Fibroblast of villous mesenchyme (primary cell): ENCODE measurements at regions not wholly inside any gene's neighbourhood (a gene's known extent, or its start where the extent isn't known, plus 50 kb on each side); places are given as distances from the start of the nearest gene placed in this dataset.

Experiments
- DNase-seq: peaks from one replicate; pipeline ENCODE4 v3.0.0-alpha.2; 2010; ENCODE audit warnings: low read depth
- H3K4me3 ChIP-seq: 2 replicates; pipeline ENCODE4 v1.5.1; 2011; ENCODE audit warnings: low read depth, mild to moderate bottlenecking, low read length
- TF ChIP-seq, protein P1 (sequence below): IDR thresholded peaks from 2 replicates; pipeline ENCODE4 v1.5.1; 2012; ENCODE audit warnings: low read depth, mild to moderate bottlenecking, low read length; ENCODE audit not compliant: insufficient read depth

DNA sequence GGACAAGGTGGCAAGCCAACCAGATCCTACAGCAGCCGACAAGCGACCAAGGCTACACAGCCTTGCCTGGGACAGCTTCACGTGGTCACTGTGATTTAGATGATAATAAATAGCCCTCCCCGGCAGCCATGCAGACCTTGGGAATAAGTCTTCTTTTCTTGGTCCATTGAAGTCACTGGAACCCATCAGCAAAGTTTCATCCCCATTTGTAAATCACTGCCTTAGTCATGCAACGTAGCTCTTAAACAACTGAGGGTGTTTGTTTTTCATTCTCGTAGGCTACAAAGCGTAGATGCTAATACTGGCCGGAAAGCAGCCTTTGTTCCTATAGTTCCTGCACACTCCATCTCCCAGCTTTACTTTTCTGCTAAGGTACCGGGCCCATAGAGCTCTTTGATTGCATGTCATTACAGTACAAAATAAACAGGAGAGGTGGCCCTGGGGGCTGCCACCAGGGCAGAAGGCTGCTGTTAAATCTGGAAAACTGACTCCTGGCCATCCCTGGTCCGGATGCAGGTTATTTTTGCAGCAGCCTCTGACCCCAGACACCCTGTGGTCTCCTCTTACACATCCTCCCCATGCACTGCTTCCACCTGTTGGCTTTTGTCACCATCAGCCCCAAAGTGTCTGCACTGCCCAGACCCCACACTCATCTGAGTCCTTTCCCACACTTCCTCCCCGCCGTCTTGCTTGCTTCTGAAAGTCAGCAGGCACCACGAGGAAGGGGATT lies 105.5 kb downstream of the TOMM20 start:
- TF ChIP-seq, protein P1, sequence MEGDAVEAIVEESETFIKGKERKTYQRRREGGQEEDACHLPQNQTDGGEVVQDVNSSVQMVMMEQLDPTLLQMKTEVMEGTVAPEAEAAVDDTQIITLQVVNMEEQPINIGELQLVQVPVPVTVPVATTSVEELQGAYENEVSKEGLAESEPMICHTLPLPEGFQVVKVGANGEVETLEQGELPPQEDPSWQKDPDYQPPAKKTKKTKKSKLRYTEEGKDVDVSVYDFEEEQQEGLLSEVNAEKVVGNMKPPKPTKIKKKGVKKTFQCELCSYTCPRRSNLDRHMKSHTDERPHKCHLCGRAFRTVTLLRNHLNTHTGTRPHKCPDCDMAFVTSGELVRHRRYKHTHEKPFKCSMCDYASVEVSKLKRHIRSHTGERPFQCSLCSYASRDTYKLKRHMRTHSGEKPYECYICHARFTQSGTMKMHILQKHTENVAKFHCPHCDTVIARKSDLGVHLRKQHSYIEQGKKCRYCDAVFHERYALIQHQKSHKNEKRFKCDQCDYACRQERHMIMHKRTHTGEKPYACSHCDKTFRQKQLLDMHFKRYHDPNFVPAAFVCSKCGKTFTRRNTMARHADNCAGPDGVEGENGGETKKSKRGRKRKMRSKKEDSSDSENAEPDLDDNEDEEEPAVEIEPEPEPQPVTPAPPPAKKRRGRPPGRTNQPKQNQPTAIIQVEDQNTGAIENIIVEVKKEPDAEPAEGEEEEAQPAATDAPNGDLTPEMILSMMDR: no peak
- no peak for DNase-seq
- no peak overlapping the region for H3K4me3 ChIP-seq

DNA sequence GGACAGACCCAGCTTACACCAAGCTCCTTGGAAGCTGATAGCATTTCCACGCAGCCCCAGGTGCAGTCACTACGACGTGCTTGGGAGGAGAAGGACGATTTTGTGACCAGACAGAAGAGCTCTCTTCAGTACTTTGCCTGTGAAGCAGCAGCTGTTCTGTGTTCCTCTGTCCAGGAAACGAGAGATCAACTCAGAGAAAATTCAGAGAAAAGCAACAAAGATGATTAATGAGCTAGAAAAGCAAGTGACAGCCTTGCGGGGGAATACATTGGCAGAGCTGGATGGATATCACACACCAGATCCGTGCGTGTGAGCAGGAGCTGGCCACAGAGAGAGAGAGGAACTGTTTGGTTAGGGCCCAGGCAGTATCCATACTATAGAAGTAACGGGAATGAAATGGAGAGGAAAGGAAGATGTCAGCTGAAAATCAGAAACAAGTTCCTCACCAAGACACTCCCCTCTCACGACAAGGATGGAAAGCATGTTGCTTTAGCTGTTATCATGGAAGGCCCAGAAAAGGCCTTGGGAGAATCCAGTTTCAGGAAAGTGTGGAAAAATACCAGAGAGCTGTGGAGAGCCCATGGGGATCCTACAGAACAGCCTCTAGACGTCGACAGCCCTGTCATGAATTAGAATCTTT lies 106.2 kb downstream of the TOMM20 start:
- peak; percentile 51 for DNase-seq
- H3K4me3 ChIP-seq: no peak overlapping the region
- TF ChIP-seq, protein P1: no peak

GRCh38 chr1:235021815-235022214 lies 106.8 kb downstream of the TOMM20 start:
- H3K4me3 ChIP-seq: no peak overlapping the region
- DNase-seq: no peak
- TF ChIP-seq, protein P1: no peak

GRCh38 chr1:235021321-235021720 lies 107.3 kb downstream of the TOMM20 start:
- no peak overlapping the region for H3K4me3 ChIP-seq
- TF ChIP-seq, protein P1: no peak
- DNase-seq: no peak

DNA sequence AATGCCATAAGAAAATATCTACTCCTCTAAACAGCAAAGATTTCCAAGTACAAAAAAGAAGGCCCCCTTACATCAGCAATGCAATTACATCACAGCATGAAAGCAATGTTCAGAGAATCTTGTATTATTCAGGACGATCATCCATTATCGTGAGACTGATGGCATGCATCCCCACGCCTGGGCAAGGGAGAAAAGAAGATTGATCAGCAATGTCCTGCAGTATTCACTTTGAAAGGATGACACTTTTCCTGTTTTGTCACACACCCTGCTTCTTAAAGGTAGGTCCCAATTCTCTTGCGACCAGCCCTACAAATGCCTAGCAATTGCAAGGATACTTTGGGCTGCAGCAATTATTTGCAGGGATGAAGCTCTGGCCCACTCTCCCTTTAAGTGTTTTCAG lies 108.7 kb downstream of the TOMM20 start:
- H3K4me3 ChIP-seq: no peak overlapping the region
- DNase-seq: no peak
- TF ChIP-seq, protein P1: no peak

GRCh38 chr1:235019471-235019870 lies 109.2 kb downstream of the TOMM20 start:
- DNase-seq: no peak
- TF ChIP-seq, protein P1: no peak
- no peak overlapping the region for H3K4me3 ChIP-seq
